B cell (primary cell): ENCODE measurements at regions not wholly inside any gene's neighbourhood (a gene's known extent, or its start where the extent isn't known, plus 50 kb on each side); places are given as distances from the start of the nearest gene placed in this dataset.

Source experiments
- ATAC-seq: fragments of 200-7000 bp; cut with Tn5 transposase; one replicate; pipeline ENCODE4 v1.10.0; 2021; ENCODE audit warnings: low read depth, mild to moderate bottlenecking, moderate number of reproducible peaks, moderate library complexity
- CTCF ChIA-PET: fragments of 350-600 bp; sonication (Branson Sonifier 250); formaldehyde crosslinking; loops from one replicate; lab custom pipeline; 2021; ENCODE audit warnings: antibody characterized with exemption, inconsistent platforms; lab: Charles Lee
- POLR2A ChIA-PET: fragments of 350-600 bp; sonication (Branson Sonifier 250); formaldehyde crosslinking; loops from one replicate; lab custom pipeline; 2021; ENCODE audit warnings: antibody characterized with exemption; lab: Charles Lee
- DNase-seq: peaks from one replicate; pipeline ENCODE4 v3.0.0; 2013
- H2AFZ ChIP-seq: 2 replicates; pipeline ENCODE4 v1.6.1; 2012; ENCODE audit warnings: mild to moderate bottlenecking, low read depth, low read length; ENCODE audit not compliant: insufficient read depth, poor library complexity, severe bottlenecking
- H3K27ac ChIP-seq, 2 donors: 1 replicate in 1 of 2; 2 replicates in 1 of 2; pipeline ENCODE4 v1.5.1; 2012 to 2013; ENCODE audit warnings: low read length in 2 of 2, mild to moderate bottlenecking in 2 of 2, moderate library complexity in 1 of 2
- H3K27me3 ChIP-seq, 4 experiments: fragments of 200-600 bp in 1 of 4; sonication (generic) in 1 of 4; replicated peaks in 1 of 4; 1 replicate in 2 of 4; 2 replicates in 2 of 4; pipeline versions ENCODE4 v1.6.1 to v1.7.0; 2013 to 2016; ENCODE audit warnings: low read length in 3 of 4, mild to moderate bottlenecking in 2 of 4, mixed read lengths in 1 of 4, moderate library complexity in 1 of 4; ENCODE audit not compliant: insufficient read depth in 4 of 4, control insufficient read depth in 3 of 4; ENCODE audit errors: control extremely low read depth in 1 of 4
- H3K36me3 ChIP-seq, 2 experiments: replicated peaks in 1 of 2; 1 replicate in 1 of 2; 2 replicates in 1 of 2; pipeline versions ENCODE4 v1.6.1 to v1.7.1; 2013; ENCODE audit warnings: low read length in 1 of 2; ENCODE audit not compliant: insufficient read depth in 2 of 2, control insufficient read depth in 1 of 2; ENCODE audit errors: control extremely low read depth in 1 of 2, extremely low read depth in 1 of 2
- H3K4me1 ChIP-seq, 2 donors: fragments of 200-600 bp in 1 of 2; sonication (generic) in 1 of 2; 1 replicate in 1 of 2; 2 replicates in 1 of 2; pipeline versions ENCODE4 v1.5.1 to v1.6.1; 2013 to 2017; ENCODE audit warnings: low read length in 2 of 2; ENCODE audit not compliant: control insufficient read depth in 2 of 2, insufficient read depth in 2 of 2
- H3K4me2 ChIP-seq: replicated peaks from 2 replicates; pipeline ENCODE3; 2012; ENCODE audit warnings: mild to moderate bottlenecking, low read depth, low read length; ENCODE audit not compliant: poor library complexity, severe bottlenecking
- H3K4me3 ChIP-seq, 5 experiments: fragments of 200-600 bp in 1 of 5; sonication (generic) in 1 of 5; 1 replicate in 3 of 5; 2 replicates in 2 of 5; pipeline versions ENCODE4 v1.5.1 to v1.7.0; 2011 to 2016; ENCODE audit warnings: low read length in 4 of 5, mild to moderate bottlenecking in 4 of 5, low read depth in 2 of 5, control low read depth in 1 of 5, moderate library complexity in 1 of 5; ENCODE audit not compliant: insufficient read depth in 1 of 5; ENCODE audit errors: control extremely low read depth in 1 of 5, extremely low read depth in 1 of 5
- H3K79me2 ChIP-seq: fragments of 200-600 bp; sonication (generic); one replicate; pipeline ENCODE4 v1.6.0; 2016; ENCODE audit warnings: low read length; ENCODE audit not compliant: control insufficient read depth, insufficient read depth
- H3K9ac ChIP-seq: fragments of 200-600 bp; sonication (generic); 2 replicates; pipeline ENCODE4 v1.6.1; 2017; ENCODE audit warnings: mild to moderate bottlenecking, low read length, moderate library complexity
- H3K9me3 ChIP-seq, 3 donors: one replicate each; pipeline versions ENCODE4 v1.6.1 to v1.7.1; 2013; ENCODE audit warnings: low read length in 2 of 3; ENCODE audit not compliant: control insufficient read depth in 2 of 3, insufficient read depth in 1 of 3; ENCODE audit errors: control extremely low read depth in 1 of 3
- H4K20me1 ChIP-seq: 2 replicates; pipeline ENCODE4 v1.6.0; 2012; ENCODE audit warnings: mild to moderate bottlenecking, low read length; ENCODE audit not compliant: insufficient read depth, control insufficient read depth, poor library complexity, severe bottlenecking
- H3K27ac Mint-ChIP-seq: one replicate; pipeline ENCODE4 v1.8.0; 2021; ENCODE audit warnings: mixed read lengths
- H3K27me3 Mint-ChIP-seq: one replicate; pipeline ENCODE4 v1.8.0; 2021; ENCODE audit warnings: mixed read lengths
- H3K4me1 Mint-ChIP-seq: one replicate; pipeline ENCODE4 v1.8.0; 2021; ENCODE audit warnings: mixed read lengths
- H3K4me3 Mint-ChIP-seq: one replicate; pipeline ENCODE4 v1.8.0; 2021; ENCODE audit warnings: mixed read lengths
- H3K9me3 Mint-ChIP-seq: one replicate; pipeline ENCODE4 v1.8.0; 2022; ENCODE audit warnings: mixed read lengths; ENCODE audit not compliant: insufficient read depth
- EZH2 ChIP-seq: IDR thresholded peaks from 2 replicates; pipeline ENCODE4 v1.6.1; 2012; ENCODE audit warnings: borderline replicate concordance, low read depth, mild to moderate bottlenecking, moderate library complexity, low read length; ENCODE audit not compliant: insufficient read depth, poor library complexity, severe bottlenecking
- WGBS: methylation state at CpG from one replicate; pipeline ENCODE4 v1.1.5; 2013; ENCODE audit warnings: missing lambda C conversion rate; ENCODE audit not compliant: insufficient coverage; 5-methylcytosine and 5-hydroxymethylcytosine counted together
- intact Hi-C: fragments of 100-400 bp; cut with micrococcal nuclease; formaldehyde crosslinking; loops from one replicate; pipeline ENCODE4 v1.10.0; 2022
- TF ChIP-seq, protein P1 (sequence below): fragments of 200-600 bp; IDR thresholded peaks from one replicate; pipeline ENCODE4 v1.8.0; 2022; ENCODE audit warnings: antibody characterized with exemption, mild to moderate bottlenecking

GRCh38 chr17:22251498-22251897 lies 559.2 kb downstream of the KCNJ18 start:
- Histone ChIP-seq H3K9ac (no peak overlapping the region), H3K4me3 (no peak overlapping the region), H3K79me2 (no peaks in the 10 kb centered on the region), H3K4me2 (no peak overlapping the region), H2AFZ (no peak overlapping the region), H3K27me3 (no peaks in the 10 kb centered on the region), H4K20me1 (no peaks in the 10 kb centered on the region), H3K36me3 (no peaks in the 10 kb centered on the region), H3K27ac (no peak overlapping the region), H3K4me1 (no peaks in the 10 kb centered on the region), H3K9me3 (peaks cover 0 to 9% (median 7%) of the 10 kb centered on the region in 3 donors)
- H3K27me3 Mint-ChIP-seq = no peaks in the 10 kb centered on the region
- ATAC-seq (no peak), DNase-seq (no peak)
- ChIA-PET CTCF (no interaction called here), POLR2A (no interaction called here)
- intact Hi-C loops = no loop called here
- WGBS = no CpG with 5 or more reads among the region's 2 CpGs
- no peak overlapping the region for H3K27ac Mint-ChIP-seq
- no peak overlapping the region for H3K4me3 Mint-ChIP-seq
- no peak for TF ChIP-seq EZH2
- TF ChIP-seq, protein P1, sequence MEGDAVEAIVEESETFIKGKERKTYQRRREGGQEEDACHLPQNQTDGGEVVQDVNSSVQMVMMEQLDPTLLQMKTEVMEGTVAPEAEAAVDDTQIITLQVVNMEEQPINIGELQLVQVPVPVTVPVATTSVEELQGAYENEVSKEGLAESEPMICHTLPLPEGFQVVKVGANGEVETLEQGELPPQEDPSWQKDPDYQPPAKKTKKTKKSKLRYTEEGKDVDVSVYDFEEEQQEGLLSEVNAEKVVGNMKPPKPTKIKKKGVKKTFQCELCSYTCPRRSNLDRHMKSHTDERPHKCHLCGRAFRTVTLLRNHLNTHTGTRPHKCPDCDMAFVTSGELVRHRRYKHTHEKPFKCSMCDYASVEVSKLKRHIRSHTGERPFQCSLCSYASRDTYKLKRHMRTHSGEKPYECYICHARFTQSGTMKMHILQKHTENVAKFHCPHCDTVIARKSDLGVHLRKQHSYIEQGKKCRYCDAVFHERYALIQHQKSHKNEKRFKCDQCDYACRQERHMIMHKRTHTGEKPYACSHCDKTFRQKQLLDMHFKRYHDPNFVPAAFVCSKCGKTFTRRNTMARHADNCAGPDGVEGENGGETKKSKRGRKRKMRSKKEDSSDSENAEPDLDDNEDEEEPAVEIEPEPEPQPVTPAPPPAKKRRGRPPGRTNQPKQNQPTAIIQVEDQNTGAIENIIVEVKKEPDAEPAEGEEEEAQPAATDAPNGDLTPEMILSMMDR = no peak
- no peaks in the 10 kb centered on the region for H3K4me1 Mint-ChIP-seq
- H3K9me3 Mint-ChIP-seq = peaks cover 4% of the 10 kb centered on the region

DNA sequence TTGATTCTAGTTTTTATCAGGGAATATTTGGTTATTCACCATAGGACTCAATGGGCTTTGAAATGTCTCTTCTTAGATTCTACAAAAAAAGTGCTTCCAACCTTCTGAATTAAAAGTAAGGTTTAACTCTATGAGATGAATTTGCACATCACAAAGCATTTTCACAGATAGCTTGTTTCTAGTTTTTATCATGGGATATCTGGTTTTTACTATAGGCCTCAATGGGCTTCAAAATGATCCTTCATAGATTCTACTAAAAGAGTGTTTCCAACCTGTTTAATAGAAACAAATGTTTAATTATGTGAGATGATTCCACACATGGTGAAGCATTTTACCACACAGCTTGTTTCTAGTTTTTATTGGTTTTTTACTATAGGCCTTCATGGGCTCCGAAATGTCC lies 560.7 kb downstream of the KCNJ18 start:
- H3K9me3 Mint-ChIP-seq = peaks cover 4% of the 10 kb centered on the region
- intact Hi-C loops = no loop called here
- H3K27me3 Mint-ChIP-seq = no peaks in the 10 kb centered on the region
- Histone ChIP-seq H3K4me2 (no peak overlapping the region), H3K4me3 (no peak overlapping the region), H2AFZ (no peak overlapping the region), H3K9ac (no peak overlapping the region), H3K27me3 (no peaks in the 10 kb centered on the region), H4K20me1 (no peaks in the 10 kb centered on the region), H3K27ac (no peak overlapping the region), H3K4me1 (no peaks in the 10 kb centered on the region), H3K9me3 (peaks cover 0 to 4% (median 2%) of the 10 kb centered on the region in 3 donors), H3K79me2 (no peaks in the 10 kb centered on the region), H3K36me3 (no peaks in the 10 kb centered on the region)
- DNase-seq (no peak), ATAC-seq (no peak)
- TF ChIP-seq, protein P1 = no peak
- TF ChIP-seq EZH2 = no peak
- no peak overlapping the region for H3K27ac Mint-ChIP-seq
- CTCF ChIA-PET = no interaction called here
- no peaks in the 10 kb centered on the region for H3K4me1 Mint-ChIP-seq
- H3K4me3 Mint-ChIP-seq = no peak overlapping the region
- POLR2A ChIA-PET = no interaction called here
- WGBS = 80% methylated on average over 1 of the region's 1 CpG
